GM19395 (cell line): ENCODE measurements at regions not wholly inside any gene's neighbourhood (a gene's known extent, or its start where the extent isn't known, plus 50 kb on each side); places are given as distances from the start of the nearest gene placed in this dataset.
A peak's percentile ranks its signal among the peaks of the same experiment; 100 is the strongest.

Experiments used
- ATAC-seq: cut with Tn5 transposase; IDR thresholded peaks from one replicate; pipeline ENCODE4 v1.9.1; 2021; ENCODE audit warnings: mild to moderate bottlenecking, moderate library complexity; ENCODE audit not compliant: unreplicated experiment

GRCh38 chr5:100479079-100479688, 56.0 kb upstream of the FAM174A start:
- peak; percentile 85 for ATAC-seq

GRCh38 chr5:100472091-100472490, 63.1 kb upstream of the FAM174A start:
- no peak for ATAC-seq

GRCh38 chr5:100469767-100470166, 65.4 kb upstream of the FAM174A start:
- ATAC-seq, result peak; percentile 97

- no peak for ATAC-seq
Observed at GRCh38 chr5:100464418-100464817, 70.8 kb upstream of the FAM174A start.

GRCh38 chr5:100456615-100457014, 78.6 kb upstream of the FAM174A start:
- ATAC-seq, result no peak

GRCh38 chr5:100452126-100452525, 83.0 kb upstream of the FAM174A start:
- ATAC-seq, result no peak

GRCh38 chr5:100448111-100448528, 87.1 kb upstream of the FAM174A start:
- no peak for ATAC-seq

GRCh38 chr5:100446879-100447430, 88.2 kb upstream of the FAM174A start:
- no peak for ATAC-seq

GRCh38 chr5:100444961-100445360, 90.2 kb upstream of the FAM174A start:
- ATAC-seq, result no peak

GRCh38 chr5:100434815-100435214, 100.4 kb upstream of the FAM174A start:
- ATAC-seq, result no peak

GRCh38 chr5:100432741-100433140, 102.4 kb upstream of the FAM174A start:
- ATAC-seq, result no peak

GRCh38 chr5:100430268-100431195, 104.6 kb upstream of the FAM174A start:
- peak; percentile 95 for ATAC-seq

GRCh38 chr5:100424787-100425186, 110.4 kb upstream of the FAM174A start:
- no peak for ATAC-seq

GRCh38 chr5:100424017-100424416, 111.2 kb upstream of the FAM174A start:
- ATAC-seq, result no peak

GRCh38 chr5:100423330-100423729, 111.8 kb upstream of the FAM174A start:
- no peak for ATAC-seq

- ATAC-seq, result no peak
Observed at GRCh38 chr5:100421360-100421759, 113.8 kb upstream of the FAM174A start.

- ATAC-seq, result no peak
Observed at GRCh38 chr5:100418231-100418630, 116.9 kb upstream of the FAM174A start.

- ATAC-seq, result no peak
Observed at GRCh38 chr5:100409660-100410151, 125.5 kb upstream of the FAM174A start.

- ATAC-seq, result no peak
Observed at GRCh38 chr5:100407053-100407452, 128.1 kb upstream of the FAM174A start.

- ATAC-seq, result no peak
Observed at GRCh38 chr5:100406640-100407039, 128.5 kb upstream of the FAM174A start.

- ATAC-seq, result no peak
Observed at GRCh38 chr5:100402071-100402470, 133.1 kb upstream of the FAM174A start.

- ATAC-seq, result no peak
Observed at GRCh38 chr5:100401149-100401548, 134.0 kb upstream of the FAM174A start.
